ENCODE measurements at regions not wholly inside any gene's neighbourhood (a gene's known extent, or its start where the extent isn't known, plus 50 kb on each side); places are given as distances from the start of the nearest gene placed in this dataset.

DNA sequence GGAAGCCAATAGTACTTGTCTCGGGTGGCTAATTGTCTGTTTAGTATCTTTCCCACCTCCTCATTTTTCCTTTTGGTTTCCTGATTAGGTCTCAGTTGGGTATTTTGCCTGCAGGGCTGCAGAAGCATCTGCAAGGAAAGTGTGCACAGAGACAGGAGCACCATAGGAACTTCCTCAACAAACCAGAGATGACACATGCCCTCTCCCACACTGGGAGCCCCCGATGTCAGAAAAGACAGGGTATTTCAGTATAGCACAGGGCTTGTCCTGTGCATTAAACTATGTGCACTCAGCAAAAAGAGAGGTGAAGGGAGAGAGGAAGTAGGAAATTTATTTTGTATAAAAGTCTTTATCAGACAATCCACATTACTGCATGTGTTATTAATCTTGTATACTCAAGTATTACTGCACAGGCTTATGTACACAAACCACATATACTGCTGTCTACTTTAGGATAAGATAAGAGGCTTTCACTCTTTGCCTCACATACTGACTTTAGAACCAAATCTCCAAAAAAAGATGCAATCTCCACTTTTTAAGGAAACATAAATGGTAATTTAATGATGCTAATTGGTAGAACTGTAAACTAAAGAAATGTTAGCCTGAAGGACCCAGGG lies 501.0 kb downstream of the FOXO1 start:
- TF ChIP-seq, protein P1, sequence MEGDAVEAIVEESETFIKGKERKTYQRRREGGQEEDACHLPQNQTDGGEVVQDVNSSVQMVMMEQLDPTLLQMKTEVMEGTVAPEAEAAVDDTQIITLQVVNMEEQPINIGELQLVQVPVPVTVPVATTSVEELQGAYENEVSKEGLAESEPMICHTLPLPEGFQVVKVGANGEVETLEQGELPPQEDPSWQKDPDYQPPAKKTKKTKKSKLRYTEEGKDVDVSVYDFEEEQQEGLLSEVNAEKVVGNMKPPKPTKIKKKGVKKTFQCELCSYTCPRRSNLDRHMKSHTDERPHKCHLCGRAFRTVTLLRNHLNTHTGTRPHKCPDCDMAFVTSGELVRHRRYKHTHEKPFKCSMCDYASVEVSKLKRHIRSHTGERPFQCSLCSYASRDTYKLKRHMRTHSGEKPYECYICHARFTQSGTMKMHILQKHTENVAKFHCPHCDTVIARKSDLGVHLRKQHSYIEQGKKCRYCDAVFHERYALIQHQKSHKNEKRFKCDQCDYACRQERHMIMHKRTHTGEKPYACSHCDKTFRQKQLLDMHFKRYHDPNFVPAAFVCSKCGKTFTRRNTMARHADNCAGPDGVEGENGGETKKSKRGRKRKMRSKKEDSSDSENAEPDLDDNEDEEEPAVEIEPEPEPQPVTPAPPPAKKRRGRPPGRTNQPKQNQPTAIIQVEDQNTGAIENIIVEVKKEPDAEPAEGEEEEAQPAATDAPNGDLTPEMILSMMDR (IDR thresholded peaks at IDR 0.05): no peak
- no peak for TF ChIP-seq POLR2A (IDR thresholded peaks at IDR 0.05)
